ENCODE measurements at regions not wholly inside any gene's neighbourhood (a gene's known extent, or its start where the extent isn't known, plus 50 kb on each side); places are given as distances from the start of the nearest gene placed in this dataset.

- no peak for FAIRE-seq
- H3K27me3 ChIP-seq (ENCODE audit: control insufficient read depth, insufficient read depth, low read length), result no peaks in the 10 kb centered on the region
- no peak for TF ChIP-seq CTCF (IDR thresholded peaks at IDR 0.05; ENCODE audit: insufficient read depth, low read length, severe bottlenecking)
- no peak for DNase-seq (ENCODE audit: low read depth)
- no peaks in the 10 kb centered on the region for H3K36me3 ChIP-seq (ENCODE audit: control insufficient read depth, insufficient read depth, low read length)
- no peak overlapping the region for H3K4me3 ChIP-seq (ENCODE audit: low read depth, low read length)
Measured at GRCh38 chr5:2391566-2391965, 359.9 kb downstream of the IRX2 start.

GRCh38 chr5:2391021-2391420 lies 360.5 kb downstream of the IRX2 start:
- DNase-seq (ENCODE audit: low read depth), result no peak
- no peak for FAIRE-seq

GRCh38 chr5:2388571-2388970 lies 362.9 kb downstream of the IRX2 start:
- no peak for TF ChIP-seq CTCF (IDR thresholded peaks at IDR 0.05; ENCODE audit: insufficient read depth, low read length, severe bottlenecking)
- DNase-seq (ENCODE audit: low read depth) (no peak), FAIRE-seq (no peak)
- no peaks in the 10 kb centered on the region for H3K36me3 ChIP-seq (ENCODE audit: control insufficient read depth, insufficient read depth, low read length)
- H3K27me3 ChIP-seq (ENCODE audit: control insufficient read depth, insufficient read depth, low read length), result no peaks in the 10 kb centered on the region
- no peak overlapping the region for H3K4me3 ChIP-seq (ENCODE audit: low read depth, low read length)

More at GRCh38 chr5:2391021-2391420, 360.5 kb downstream of the IRX2 start:
- Histone ChIP-seq H3K27me3 (ENCODE audit: control insufficient read depth, insufficient read depth, low read length) (no peaks in the 10 kb centered on the region), H3K4me3 (ENCODE audit: low read depth, low read length) (no peak overlapping the region), H3K36me3 (ENCODE audit: control insufficient read depth, insufficient read depth, low read length) (no peaks in the 10 kb centered on the region)
- TF ChIP-seq CTCF (IDR thresholded peaks at IDR 0.05; ENCODE audit: insufficient read depth, low read length, severe bottlenecking), result no peak

GRCh38 chr5:2387634-2388325 lies 363.7 kb downstream of the IRX2 start:
- DNase-seq (ENCODE audit: low read depth), result no peak
- Histone ChIP-seq H3K4me3 (ENCODE audit: low read depth, low read length) (no peak overlapping the region), H3K36me3 (ENCODE audit: control insufficient read depth, insufficient read depth, low read length) (no peaks in the 10 kb centered on the region), H3K27me3 (ENCODE audit: control insufficient read depth, insufficient read depth, low read length) (no peaks in the 10 kb centered on the region)
- FAIRE-seq, result no peak
- no peak for TF ChIP-seq CTCF (IDR thresholded peaks at IDR 0.05; ENCODE audit: insufficient read depth, low read length, severe bottlenecking)

GRCh38 chr5:2387250-2387633 lies 364.2 kb downstream of the IRX2 start:
- Histone ChIP-seq H3K27me3 (ENCODE audit: control insufficient read depth, insufficient read depth, low read length) (no peaks in the 10 kb centered on the region), H3K4me3 (ENCODE audit: low read depth, low read length) (no peak overlapping the region), H3K36me3 (ENCODE audit: control insufficient read depth, insufficient read depth, low read length) (no peaks in the 10 kb centered on the region)
- no peak for DNase-seq (ENCODE audit: low read depth)
- no peak for TF ChIP-seq CTCF (IDR thresholded peaks at IDR 0.05; ENCODE audit: insufficient read depth, low read length, severe bottlenecking)
- no peak for FAIRE-seq

- Histone ChIP-seq H3K4me3 (ENCODE audit: low read depth, low read length) (no peak overlapping the region), H3K27me3 (ENCODE audit: control insufficient read depth, insufficient read depth, low read length) (no peaks in the 10 kb centered on the region), H3K36me3 (ENCODE audit: control insufficient read depth, insufficient read depth, low read length) (no peaks in the 10 kb centered on the region)
- FAIRE-seq, result no peak
- TF ChIP-seq CTCF (IDR thresholded peaks at IDR 0.05; ENCODE audit: insufficient read depth, low read length, severe bottlenecking), result no peak
- no peak for DNase-seq (ENCODE audit: low read depth)
Measured at GRCh38 chr5:2385818-2386217, 365.7 kb downstream of the IRX2 start.
